IMR-90 (cell line): ENCODE measurements at regions not wholly inside any gene's neighbourhood (a gene's known extent, or its start where the extent isn't known, plus 50 kb on each side); places are given as distances from the start of the nearest gene placed in this dataset.
A peak's percentile ranks its signal among the peaks of the same experiment; 100 is the strongest.

Experiments used
- ATAC-seq: fragments of 200-7000 bp; cut with Tn5 transposase; 2 replicates; pipeline ENCODE4 v1.9.1; 2020; ENCODE audit warnings: low read depth, mild to moderate bottlenecking, moderate library complexity
- BruUV-seq: library from RNA; stranded (reverse); fragments of 400-500 nt; replicated peaks from 2 replicates; lab custom pipeline; 2021; lab: Mats Ljungman, UMichigan
- CTCF ChIA-PET: fragments of 300-600 bp; formaldehyde crosslinking; extraction: SDS; loops from one replicate; lab custom pipeline; 2021; ENCODE audit warnings: antibody characterized with exemption; lab: Yijun Ruan, JAX
- POLR2A ChIA-PET: fragments of 300-600 bp; sonication (Branson Sonifier 250); formaldehyde crosslinking; loops from one replicate; lab custom pipeline; 2022; ENCODE audit warnings: antibody characterized with exemption; ENCODE audit not compliant: unreplicated experiment; lab: Charles Lee
- DNase-seq: peaks from one replicate; pipeline ENCODE4 v3.0.0; 2013
- H2AFZ ChIP-seq: replicated peaks from 2 replicates; pipeline ENCODE3; 2013; ENCODE audit warnings: low read length, mild to moderate bottlenecking; ENCODE audit not compliant: poor library complexity
- H2AK5ac ChIP-seq: 2 replicates; pipeline ENCODE4 v1.6.1; 2013; ENCODE audit warnings: low read depth, low read length, inconsistent platforms
- H2AK9ac ChIP-seq: replicated peaks from 2 replicates; pipeline ENCODE3; 2013; ENCODE audit warnings: mild to moderate bottlenecking, low read depth, low read length, moderate library complexity; ENCODE audit not compliant: poor library complexity
- H2BK120ac ChIP-seq: 2 replicates; pipeline ENCODE4 v1.6.1; 2013; ENCODE audit warnings: low read depth, low read length, inconsistent platforms
- H2BK15ac ChIP-seq: 3 replicates; pipeline ENCODE4 v1.6.1; 2013; ENCODE audit warnings: low read depth, low read length, inconsistent platforms
- H2BK20ac ChIP-seq: 2 replicates; pipeline ENCODE4 v1.6.1; 2013; ENCODE audit warnings: low read depth, mild to moderate bottlenecking, inconsistent platforms, low read length, moderate library complexity
- H2BK5ac ChIP-seq: 2 replicates; pipeline ENCODE4 v1.6.1; 2013; ENCODE audit warnings: mild to moderate bottlenecking, low read depth, low read length, inconsistent platforms; ENCODE audit not compliant: poor library complexity, severe bottlenecking
- H3K14ac ChIP-seq: replicated peaks from 2 replicates; pipeline ENCODE4 v1.6.1; 2013; ENCODE audit warnings: low read depth, low read length, inconsistent platforms
- H3K18ac ChIP-seq: 2 replicates; pipeline ENCODE4 v1.6.1; 2013; ENCODE audit warnings: low read depth, low read length, control low read depth
- H3K23ac ChIP-seq: 2 replicates; pipeline ENCODE4 v1.6.1; 2013; ENCODE audit warnings: low read depth, low read length, inconsistent platforms
- H3K27ac ChIP-seq: 2 replicates; pipeline ENCODE4 v1.5.1; 2013; ENCODE audit warnings: mild to moderate bottlenecking, control low read depth, low read length; ENCODE audit not compliant: insufficient read depth
- H3K27me3 ChIP-seq: 2 replicates; pipeline ENCODE4 v1.6.1; 2013; ENCODE audit warnings: low read length; ENCODE audit not compliant: control insufficient read depth, insufficient read depth
- H3K36me3 ChIP-seq: 2 replicates; pipeline ENCODE4 v1.6.1; 2013; ENCODE audit warnings: low read length, mixed read lengths; ENCODE audit not compliant: control insufficient read depth, insufficient read depth
- H3K4ac ChIP-seq: 2 replicates; pipeline ENCODE4 v1.6.1; 2013; ENCODE audit warnings: low read depth, low read length, inconsistent platforms
- H3K4me1 ChIP-seq: 2 replicates; pipeline ENCODE4 v1.6.1; 2013; ENCODE audit warnings: low read length, mixed read lengths; ENCODE audit not compliant: control insufficient read depth, insufficient read depth
- H3K4me2 ChIP-seq: 2 replicates; pipeline ENCODE4 v1.6.1; 2013; ENCODE audit warnings: low read depth, mild to moderate bottlenecking, control low read depth, low read length, moderate library complexity
- H3K4me3 ChIP-seq: 2 replicates; pipeline ENCODE4 v1.5.1; 2013; ENCODE audit warnings: low read depth, mild to moderate bottlenecking, control low read depth, low read length, moderate library complexity; ENCODE audit not compliant: insufficient read depth
- H3K56ac ChIP-seq: 2 replicates; pipeline ENCODE4 v1.6.1; 2013; ENCODE audit warnings: low read length, inconsistent platforms; ENCODE audit not compliant: insufficient read depth; ENCODE audit errors: extremely low read depth
- H3K79me1 ChIP-seq, 2 experiments: 2 replicates each; pipeline ENCODE4 v1.6.1; 2013; ENCODE audit warnings: low read length in 2 of 2, inconsistent platforms in 1 of 2, low read depth in 1 of 2
- H3K9ac ChIP-seq: 2 replicates; pipeline ENCODE4 v1.6.1; 2013; ENCODE audit warnings: low read depth, low read length, control low read depth
- H3K9me1 ChIP-seq: 2 replicates; pipeline ENCODE4 v1.6.1; 2013; ENCODE audit warnings: low read length, inconsistent platforms; ENCODE audit not compliant: insufficient read depth
- H3K9me3 ChIP-seq: 2 replicates; pipeline ENCODE4 v1.6.1; 2013; ENCODE audit warnings: low read length; ENCODE audit not compliant: control insufficient read depth, insufficient read depth
- H4K20me1 ChIP-seq: 2 replicates; pipeline ENCODE4 v1.6.1; 2013; ENCODE audit warnings: low read length, inconsistent platforms; ENCODE audit not compliant: insufficient read depth
- H4K5ac ChIP-seq: 2 replicates; pipeline ENCODE4 v1.6.1; 2013; ENCODE audit warnings: mild to moderate bottlenecking, low read depth, low read length, control low read depth
- H4K8ac ChIP-seq, 2 experiments: 2 replicates each; pipeline ENCODE4 v1.6.1; 2013; ENCODE audit warnings: low read depth in 2 of 2, low read length in 2 of 2, control low read depth in 1 of 2, inconsistent platforms in 1 of 2
- H4K91ac ChIP-seq: 2 replicates; pipeline ENCODE4 v1.6.1; 2013; ENCODE audit warnings: low read depth, low read length, inconsistent platforms; ENCODE audit not compliant: insufficient read depth
- CEBPB ChIP-seq: IDR thresholded peaks from 2 replicates; pipeline ENCODE4 v1.6.1; 2012; ENCODE audit warnings: low read depth, low read length, improper control_type of control experiment
- CHD1 ChIP-seq: IDR thresholded peaks from 2 replicates; pipeline ENCODE4 v1.6.1; 2012; ENCODE audit warnings: low read depth, low read length, improper control_type of control experiment
- FOS ChIP-seq: fragments of 150-350 bp; IDR thresholded peaks from 2 replicates; pipeline ENCODE4 v1.6.1; 2016; ENCODE audit warnings: low read depth, low read length
- MAFK ChIP-seq: IDR thresholded peaks from 2 replicates; pipeline ENCODE4 v1.6.1; 2012; ENCODE audit warnings: low read depth, low read length, improper control_type of control experiment
- MAZ ChIP-seq: IDR thresholded peaks from 2 replicates; pipeline ENCODE4 v1.6.1; 2012; ENCODE audit warnings: low read depth, mild to moderate bottlenecking, low read length, improper control_type of control experiment, moderate library complexity, borderline replicate concordance
- MXI1 ChIP-seq: IDR thresholded peaks from 2 replicates; pipeline ENCODE4 v1.6.1; 2012; ENCODE audit warnings: low read depth, mild to moderate bottlenecking, low read length, moderate library complexity, borderline replicate concordance
- NFE2L2 ChIP-seq: fragments of 150-350 bp; IDR thresholded peaks from 2 replicates; pipeline ENCODE4 v1.6.1; 2016; ENCODE audit warnings: low read depth, mild to moderate bottlenecking, low read length
- POLR2A ChIP-seq: IDR thresholded peaks from 2 replicates; pipeline ENCODE4 v1.6.1; 2012; ENCODE audit warnings: mild to moderate bottlenecking, low read depth, low read length
- RFX5 ChIP-seq: IDR thresholded peaks from 2 replicates; pipeline ENCODE4 v1.8.0; 2012; ENCODE audit warnings: low read depth, mild to moderate bottlenecking, low read length, moderate library complexity
- SMC3 ChIP-seq: fragments of 150-350 bp; IDR thresholded peaks from 2 replicates; pipeline ENCODE4 v1.6.1; 2016; ENCODE audit warnings: low read depth, mild to moderate bottlenecking, antibody characterized with exemption, low read length, moderate library complexity
- WGBS, 2 experiments: methylation state at CpG; one replicate each; pipeline versions ENCODE4 v1.1.5 to v1.1.7; 2013; ENCODE audit warnings: missing lambda C conversion rate in 2 of 2; ENCODE audit not compliant: insufficient read length in 1 of 2; ENCODE audit errors: extremely low coverage in 2 of 2; 5-methylcytosine and 5-hydroxymethylcytosine counted together
- dilution Hi-C: fragments of 300-500 bp; cut with HindIII; formaldehyde crosslinking; loops from one replicate; pipeline ENCODE4 v1.14.3; 2018; ENCODE audit warnings: low sequenced_read_pairs; ENCODE audit not compliant: unreplicated experiment
- in situ Hi-C: fragments of 300-500 bp; cut with MboI; formaldehyde crosslinking; loops from 3 replicates; pipeline ENCODE4 v1.14.3; 2019; ENCODE audit warnings: low sequenced_read_pairs, inconsistent platforms, mixed read lengths
- intact Hi-C: fragments of 100-400 bp; cut with micrococcal nuclease; formaldehyde crosslinking; loops from 2 replicates; pipeline ENCODE4 v1.10.0; 2022
- TF ChIP-seq, protein P1 (sequence below): fragments of 150-350 bp; IDR thresholded peaks from 2 replicates; pipeline ENCODE4 v1.6.1; 2017; ENCODE audit warnings: mild to moderate bottlenecking, antibody characterized with exemption, low read length, low read depth

DNA sequence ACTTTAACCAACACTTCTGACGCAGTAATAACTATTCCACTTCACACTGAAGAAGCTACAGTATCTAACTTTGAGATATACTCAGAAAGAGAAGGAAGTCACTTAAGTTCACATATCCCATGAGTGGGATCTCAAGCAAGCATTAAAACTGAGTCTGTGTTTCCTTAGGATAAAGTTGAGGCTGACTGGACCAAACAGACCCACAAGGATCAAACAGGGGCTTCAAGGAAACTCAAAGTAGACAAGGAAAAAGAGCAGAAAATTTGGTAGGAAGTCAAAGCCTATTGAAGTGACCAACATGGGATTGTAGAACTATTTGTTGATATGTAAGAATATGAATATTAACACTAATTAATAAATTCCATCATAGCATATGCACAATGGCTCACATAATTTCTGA, 294.9 kb downstream of the ADGB start:
- intact Hi-C loops (no loop called here), dilution Hi-C loops (no loop called here), in situ Hi-C loops (no loop called here)
- Histone ChIP-seq H3K4me1 (peaks cover 12% of the 10 kb centered on the region), H4K91ac (peak overlapping the region; percentile 66; the same call in 1 of the 2 replicates), H2AK5ac (peak overlapping the region; percentile 20; the same call in 1 of the 2 replicates), H3K36me3 (no peaks in the 10 kb centered on the region), H3K23ac (peak overlapping the region; percentile 10; the same call in 1 of the 2 replicates), H3K9ac (no peak overlapping the region), H3K14ac (peak overlapping the region; percentile 12; the same call in 1 of the 2 replicates), H3K27me3 (no peaks in the 10 kb centered on the region), H3K9me3 (no peaks in the 10 kb centered on the region), H2BK5ac (no peak overlapping the region), H3K4me3 (no peak overlapping the region), H2AK9ac (no peak overlapping the region), H3K18ac (peak overlapping the region; percentile 72; the same call in 1 of the 2 replicates), H3K4ac (peak overlapping the region; percentile 63; the same call in 1 of the 2 replicates), H3K4me2 (no peak overlapping the region), H3K79me1 (peaks cover 0 to 4% of the 10 kb centered on the region in 2 experiments; a peak in 1 of 4 replicates), H3K56ac (no peak overlapping the region), H2BK15ac (peak overlapping the region; percentile 86; the same call in 2 of the 3 replicates), H4K8ac (peak overlapping the region in 1 of 2 experiments; percentile 41; a peak in 1 of 4 replicates), H3K27ac (no peak overlapping the region), H4K20me1 (no peaks in the 10 kb centered on the region), H2BK20ac (peak overlapping the region; percentile 85), H2AFZ (no peak overlapping the region), H3K9me1 (peaks cover 13% of the 10 kb centered on the region), H2BK120ac (peak overlapping the region; percentile 87), H4K5ac (peak overlapping the region; percentile 59; the same call in 1 of the 2 replicates)
- no peak for ATAC-seq
- BruUV-seq: no TSS peak
- POLR2A ChIA-PET: no interaction called here
- WGBS, 2 experiments: no CpG with 5 or more reads among the region's 1 CpG
- CTCF ChIA-PET: no interaction called here
- no peak for DNase-seq
- no peak for TF ChIP-seq CEBPB
- no peak for TF ChIP-seq RFX5
- TF ChIP-seq NFE2L2: no peak
- TF ChIP-seq MAFK: no peak
- TF ChIP-seq, protein P1, sequence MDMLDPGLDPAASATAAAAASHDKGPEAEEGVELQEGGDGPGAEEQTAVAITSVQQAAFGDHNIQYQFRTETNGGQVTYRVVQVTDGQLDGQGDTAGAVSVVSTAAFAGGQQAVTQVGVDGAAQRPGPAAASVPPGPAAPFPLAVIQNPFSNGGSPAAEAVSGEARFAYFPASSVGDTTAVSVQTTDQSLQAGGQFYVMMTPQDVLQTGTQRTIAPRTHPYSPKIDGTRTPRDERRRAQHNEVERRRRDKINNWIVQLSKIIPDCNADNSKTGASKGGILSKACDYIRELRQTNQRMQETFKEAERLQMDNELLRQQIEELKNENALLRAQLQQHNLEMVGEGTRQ: no peak
- no peak for TF ChIP-seq SMC3
- TF ChIP-seq POLR2A: no peak
- TF ChIP-seq CHD1: no peak
- TF ChIP-seq MAZ: no peak
- TF ChIP-seq FOS: no peak
- no peak for TF ChIP-seq MXI1
